K562 (cell line): ENCODE measurements at regions not wholly inside any gene's neighbourhood (a gene's known extent, or its start where the extent isn't known, plus 50 kb on each side); places are given as distances from the start of the nearest gene placed in this dataset.
"Not testable (repeated sequence)": the region's sequence is repeated elsewhere in the genome, so short reads cannot be mapped to it uniquely, and the experiment has no call there.

Experiments
- ATAC-seq: fragments of 200-7000 bp; cut with Tn5 transposase; 3 replicates; pipeline ENCODE4 v1.9.1; 2020; ENCODE audit warnings: moderate library complexity
- BruUV-seq: library from RNA; stranded (reverse); fragments of 400-500 nt; replicated peaks from 2 replicates; lab custom pipeline; 2021; lab: Mats Ljungman, UMichigan
- CTCF ChIA-PET: fragments of 300-600 bp; formaldehyde crosslinking; extraction: SDS; loops from one replicate; lab custom pipeline; 2021; ENCODE audit warnings: low intra/inter-chr PET ratio; lab: Yijun Ruan, JAX
- POLR2A ChIA-PET: fragments of 300-600, 350-650 bp; sonication (Branson Sonifier 250); formaldehyde crosslinking; extraction: SDS; loops from one replicate; lab custom pipeline; 2021; ENCODE audit warnings: antibody characterized with exemption, inconsistent platforms; lab: Yijun Ruan, JAX
- DNase-seq, 4 experiments: peaks; one replicate each; pipeline versions ENCODE4 v3.0.0 to v3.0.0-alpha.2; 2011 to 2018; ENCODE audit warnings: low spot score in 3 of 4, mixed read lengths in 3 of 4; ENCODE audit errors: extremely low read depth in 1 of 4
- FAIRE-seq: peaks from 2 replicates; lab custom pipeline; 2011; peaks lifted over from hg19 to GRCh38; lab: Jason Lieb, UNC
- H2AFZ ChIP-seq: 2 replicates; pipeline ENCODE4 v1.6.0; 2011; ENCODE audit warnings: low read depth, low read length, control low read depth, inconsistent platforms
- H3K27ac ChIP-seq: fragments of 200-600 bp; 3 replicates; pipeline ENCODE4 v1.8.0; 2011; ENCODE audit warnings: low read depth, mild to moderate bottlenecking, control low read depth, inconsistent platforms, low read length, moderate library complexity, mixed read lengths; ENCODE audit errors: extremely low read depth
- H3K27me3 ChIP-seq, 2 experiments: fragments of 300-600 bp in 1 of 2; 2 replicates in 1 of 2; 3 replicates in 1 of 2; pipeline versions ENCODE4 v1.6.0 to v1.8.0; 2011; ENCODE audit warnings: inconsistent platforms in 2 of 2, low read length in 2 of 2, mild to moderate bottlenecking in 1 of 2, mixed read lengths in 1 of 2, moderate library complexity in 1 of 2; ENCODE audit not compliant: control insufficient read depth in 2 of 2, insufficient read depth in 2 of 2
- H3K36me3 ChIP-seq: fragments of 300-600 bp; 3 replicates; pipeline ENCODE4 v1.8.0; 2011; ENCODE audit warnings: mild to moderate bottlenecking, low read length, inconsistent platforms; ENCODE audit not compliant: control insufficient read depth, insufficient read depth
- H3K4me1 ChIP-seq, 2 experiments: fragments of 200-600 bp in 1 of 2; replicated peaks in 1 of 2; 2 replicates in 1 of 2; 3 replicates in 1 of 2; pipeline versions ENCODE4 v1.5.1 to v1.8.0; 2011; ENCODE audit warnings: inconsistent platforms in 2 of 2, low read length in 2 of 2, mild to moderate bottlenecking in 1 of 2, mixed read lengths in 1 of 2, moderate library complexity in 1 of 2; ENCODE audit not compliant: control insufficient read depth in 2 of 2, insufficient read depth in 2 of 2
- H3K4me2 ChIP-seq: 2 replicates; pipeline ENCODE4 v1.6.1; 2011; ENCODE audit warnings: low read length, control low read depth, inconsistent platforms, mixed read lengths; ENCODE audit not compliant: insufficient read depth
- H3K4me3 ChIP-seq: fragments of 200-600 bp; sonication (generic), shearing (Covaris generic); 2 replicates; pipeline ENCODE4 v1.5.1; 2016; ENCODE audit warnings: control low read depth, inconsistent platforms
- H3K79me2 ChIP-seq: fragments of 200-600 bp; 3 replicates; pipeline ENCODE4 v1.8.0; 2011; ENCODE audit warnings: low read length, inconsistent platforms; ENCODE audit not compliant: control insufficient read depth, insufficient read depth
- H3K9ac ChIP-seq, 2 experiments: 2 replicates each; pipeline versions ENCODE4 v1.6.0 to v1.6.1; 2011; ENCODE audit warnings: low read depth in 2 of 2, low read length in 2 of 2, control low read depth in 1 of 2, inconsistent platforms in 1 of 2, mild to moderate bottlenecking in 1 of 2, mixed read lengths in 1 of 2; ENCODE audit not compliant: insufficient read depth in 1 of 2
- H3K9me1 ChIP-seq: one replicate; pipeline ENCODE4 v1.6.0; 2011; ENCODE audit warnings: inconsistent platforms, mild to moderate bottlenecking, low read length, moderate library complexity; ENCODE audit not compliant: control insufficient read depth, insufficient read depth
- H3K9me3 ChIP-seq: replicated peaks from 2 replicates; pipeline ENCODE4 v1.5.1; 2011; ENCODE audit warnings: low read depth, low read length, inconsistent platforms; ENCODE audit not compliant: control insufficient read depth, insufficient read depth
- H4K20me1 ChIP-seq: replicated peaks from 2 replicates; pipeline ENCODE4 v1.6.1; 2011; ENCODE audit warnings: low read length, inconsistent platforms, mixed read lengths; ENCODE audit not compliant: control insufficient read depth, insufficient read depth
- CC2D1A ChIP-seq: fragments of 450-650 bp; IDR thresholded peaks from 2 replicates; pipeline ENCODE4 v1.6.1; 2017; ENCODE audit warnings: mild to moderate bottlenecking
- DLX4 ChIP-seq: fragments of 250-450 bp; sonication (Bioruptor Pico); IDR thresholded peaks from 2 replicates; pipeline ENCODE4 v1.6.1; 2021; ENCODE audit warnings: mild to moderate bottlenecking
- ERF ChIP-seq: fragments of 450-650 bp; formaldehyde crosslinking; IDR thresholded peaks from 2 replicates; pipeline ENCODE4 v1.4.0; 2020; ENCODE audit warnings: mild to moderate bottlenecking, mixed read lengths
- ETS1 ChIP-seq: conservative IDR thresholded peaks from 2 replicates; pipeline ENCODE4 v1.6.1; 2011; ENCODE audit warnings: low read depth, mild to moderate bottlenecking, low read length; ENCODE audit not compliant: control insufficient read depth
- FOSL1 ChIP-seq: fragments of 200-800 bp; sonication (Bioruptor generic); conservative IDR thresholded peaks from 2 replicates; pipeline ENCODE4 v1.6.1; 2016; ENCODE audit warnings: missing genetic modification characterization, missing compliant biosample characterization
- HDAC1 ChIP-seq, 2 experiments: fragments of 450-650 bp; IDR thresholded peaks; 2 replicates each; pipeline ENCODE4 v1.6.1; 2016 to 2017; ENCODE audit warnings: inconsistent platforms in 1 of 2, mild to moderate bottlenecking in 1 of 2, moderate library complexity in 1 of 2
- MLX ChIP-seq, 2 experiments: fragments of 450-650 bp in 1 of 2; sonication (generic) in 1 of 2; formaldehyde crosslinking; conservative IDR thresholded peaks; 2 replicates each; pipeline versions ENCODE4 v1.4.0 to v1.8.1; 2020 to 2022; ENCODE audit warnings: mild to moderate bottlenecking in 1 of 2, missing genetic modification reagents in 1 of 2
- RBM17 ChIP-seq: fragments of 200-400 bp; formaldehyde crosslinking; IDR thresholded peaks from 2 replicates; pipeline ENCODE4 v1.6.1; 2017; ENCODE audit warnings: low read depth, mild to moderate bottlenecking, low read length, borderline replicate concordance
- RHOXF2B ChIP-seq: fragments of 250-450 bp; sonication (Bioruptor Pico); conservative IDR thresholded peaks from 2 replicates; pipeline ENCODE4 v1.5.1; 2021
- TBP ChIP-seq: optimal IDR thresholded peaks from 2 replicates; pipeline ENCODE3; 2011; ENCODE audit warnings: low read depth, low read length, improper control_type of control experiment
- XRCC3 ChIP-seq: fragments of 450-650 bp; IDR thresholded peaks from 2 replicates; pipeline ENCODE4 v1.6.1; 2017; ENCODE audit warnings: mild to moderate bottlenecking, moderate library complexity
- ZBTB2 ChIP-seq: fragments of 450-650 bp; IDR thresholded peaks from 2 replicates; pipeline ENCODE4 v1.6.1; 2016; ENCODE audit warnings: antibody characterized with exemption
- ZBTB8A ChIP-seq: fragments of 450-650 bp; IDR thresholded peaks from 2 replicates; pipeline ENCODE4 v1.6.1; 2018; ENCODE audit warnings: mild to moderate bottlenecking, moderate library complexity; ENCODE audit not compliant: partially characterized antibody
- ZNF511 ChIP-seq: sonication (generic); formaldehyde crosslinking; IDR thresholded peaks from 2 replicates; pipeline ENCODE4 v1.8.0; 2022; ENCODE audit warnings: mild to moderate bottlenecking, missing genetic modification reagents
- WGBS: fragments of 100-300 bp; shearing (Covaris generic); methylation state at CpG from one replicate; pipeline ENCODE4 v1.1.6; 2016; ENCODE audit warnings: low coverage, mixed read lengths; ENCODE audit not compliant: insufficient coverage; ENCODE audit errors: missing lambda C conversion rate; 5-methylcytosine and 5-hydroxymethylcytosine counted together
- in situ Hi-C: fragments of 300-500 bp; cut with MboI; formaldehyde crosslinking; loops from 4 replicates; pipeline ENCODE4 v1.15.0; 2018; ENCODE audit warnings: inconsistent platforms, mixed read lengths
- intact Hi-C: fragments of 100-400 bp; cut with micrococcal nuclease; formaldehyde crosslinking; loops from 2 replicates; pipeline ENCODE4 v1.14.2; 2022

GRCh38 chr4:55027596-55027995, 97.8 kb downstream of the KDR start:
- Histone ChIP-seq H3K27me3 (no peaks in the 10 kb centered on the region; a peak in 2 of 5 replicates), H3K4me3 (no peak overlapping the region), H3K4me2 (no peak overlapping the region), H3K36me3 (no peaks in the 10 kb centered on the region), H4K20me1 (no peaks in the 10 kb centered on the region), H3K9ac (no peak overlapping the region), H2AFZ (no peak overlapping the region), H3K9me1 (no peaks in the 10 kb centered on the region), H3K4me1 (no peaks in the 10 kb centered on the region; a peak in 1 of 5 replicates), H3K27ac (no peak overlapping the region), H3K79me2 (no peaks in the 10 kb centered on the region), H3K9me3 (no peaks in the 10 kb centered on the region)
- in situ Hi-C loops (no loop called here), intact Hi-C loops (no loop called here)
- CTCF ChIA-PET, result no interaction called here
- DNase-seq (no peak), ATAC-seq (no peak), FAIRE-seq (no peak)
- WGBS, result 0% methylated on average over 2 of the region's 2 CpGs
- POLR2A ChIA-PET, result no interaction called here
- no TSS peak for BruUV-seq
- TF ChIP-seq FOSL1 (tag) (no peak), RBM17 (no peak), ZBTB2 (no peak), ERF (no peak), ZBTB8A (no peak), DLX4 (no peak), RHOXF2B (CRISPR knock-in tag) (no peak), ZNF511 (CRISPR knock-in tag) (no peak), XRCC3 (no peak), CC2D1A (no peak), TBP (no peak), HDAC1 (IDR thresholded peaks at IDR 0.05) (no peak), MLX (CRISPR knock-in tag; conservative IDR thresholded peaks at IDR 0.05) (no peak), ETS1 (no peak)

GRCh38 chr4:55025456-55025855, 99.9 kb downstream of the KDR start:
- H3K27me3 ChIP-seq, H3K79me2 ChIP-seq, intact Hi-C loops, H3K9ac ChIP-seq, POLR2A ChIA-PET, FAIRE-seq, H4K20me1 ChIP-seq, H3K9me1 ChIP-seq, in situ Hi-C loops, H2AFZ ChIP-seq, DNase-seq, H3K27ac ChIP-seq, H3K36me3 ChIP-seq, H3K9me3 ChIP-seq, BruUV-seq, H3K4me3 ChIP-seq, ATAC-seq, H3K4me1 ChIP-seq, CTCF ChIA-PET, H3K4me2 ChIP-seq: not testable (repeated sequence)
- 0% methylated on average over 6 of the region's 6 CpGs for WGBS
